Heart left ventricle (tissue), 16 donors: ENCODE measurements at regions not wholly inside any gene's neighbourhood (a gene's known extent, or its start where the extent isn't known, plus 50 kb on each side); places are given as distances from the start of the nearest gene placed in this dataset.

Source experiments
- ATAC-seq, 4 donors: fragments of 200-7000 bp; cut with Tn5 transposase; one replicate each; pipeline ENCODE4 v1.9.1; 2020 to 2022; ENCODE audit warnings: moderate library complexity in 4 of 4, mild to moderate bottlenecking in 3 of 4, moderate number of reproducible peaks in 1 of 4
- DNase-seq, 5 donors: peaks; one replicate each; pipeline ENCODE4 v3.0.0-alpha.2; 2020
- H3K27ac ChIP-seq, 12 donors: fragments of 200-600 bp; sonication (generic) in 4 of 12; one replicate each; pipeline versions ENCODE4 v1.5.0 to v1.8.0; 2016 to 2022; ENCODE audit warnings: mild to moderate bottlenecking in 2 of 12
- H3K27me3 ChIP-seq, 9 donors: fragments of 200-600 bp; sonication (generic) in 2 of 9; one replicate each; pipeline versions ENCODE4 v1.5.1 to v1.8.0; 2016 to 2022; ENCODE audit warnings: mild to moderate bottlenecking in 3 of 9
- H3K36me3 ChIP-seq, 9 donors: fragments of 200-600 bp; sonication (generic) in 2 of 9; one replicate each; pipeline versions ENCODE4 v1.5.0 to v1.8.0; 2018 to 2022; ENCODE audit warnings: mild to moderate bottlenecking in 2 of 9
- H3K4me1 ChIP-seq, 12 donors: fragments of 200-600 bp; sonication (generic) in 4 of 12; one replicate each; pipeline versions ENCODE4 v1.5.0 to v1.8.0; 2016 to 2022; ENCODE audit warnings: mild to moderate bottlenecking in 3 of 12
- H3K4me3 ChIP-seq, 12 donors: fragments of 200-600 bp; sonication (generic) in 4 of 12; one replicate each; pipeline versions ENCODE4 v1.5.0 to v1.8.0; 2017 to 2022; ENCODE audit warnings: mild to moderate bottlenecking in 9 of 12, moderate library complexity in 4 of 12
- H3K9me3 ChIP-seq, 12 donors: fragments of 200-600 bp; sonication (generic) in 4 of 12; one replicate each; pipeline versions ENCODE4 v1.5.0 to v1.8.0; 2016 to 2022; ENCODE audit warnings: mild to moderate bottlenecking in 1 of 12
- POLR2A ChIP-seq, 2 donors: fragments of 450-650 bp; IDR thresholded peaks; one replicate each; pipeline ENCODE4 v1.6.1; 2017; ENCODE audit warnings: antibody characterized with exemption in 2 of 2, mild to moderate bottlenecking in 2 of 2, moderate library complexity in 2 of 2
- WGBS, 4 donors: extraction: QIAGEN DNeasy Blood & Tissue Kit in 2 of 4; methylation state at CpG; one replicate each; pipeline versions ENCODE4 v1.1.5 to v1.1.7; 2013 to 2018; 5-methylcytosine and 5-hydroxymethylcytosine counted together
- intact Hi-C, 10 donors: fragments of 100-400 bp; cut with DNase I; formaldehyde crosslinking; loops; one replicate each; pipeline versions ENCODE4 v1.11.1 to v1.14.2; 2022
- TF ChIP-seq, protein P1 (sequence below), 12 donors: fragments of 200-600 bp; sonication (generic) in 4 of 12; IDR thresholded peaks; one replicate each; pipeline versions ENCODE4 v1.5.0 to v1.8.0; 2018 to 2022; ENCODE audit warnings: antibody characterized with exemption in 12 of 12, mild to moderate bottlenecking in 5 of 12
- donor health status: ischemic (EF 13 %, LVEDD 7.1; RV severe dilation, severe dysfunction).
- donor health status: healthy with polysubstance abuse.
- donor health status: DM: no; HTN: yes; CAD: no.
- donor health status: DM: no; HTN: no; CAD: no.
- donor health status: ischemic (EF 25% LVEDD 6.9; RV normal size, moderate dysfunction).
- donor health status: ischemic (EF 25% LVEDD 5.7; RV mildly dilated, moderate dysfunction).
- donor health status: healthy.
- donor health status: DM: yes; HTN: yes; CAD: no.
- donor health status: ischemic (EF 35%, LVEDD 5.7; RV mildly dilated, moderate dysfunction).
- donor health status: nonischemic (EF 11% LVEDD 7.7; RV severe dilation, severe dysfunction).
- donor health status: DM: yes; HTN: yes; CAD: no.
- donor health status: PGD.
- donor health status: ischemic (EF 29% LVEDD 5.4; RV normal size, mild dysfunction).
- donor health status: nonischemic (EF 23%, LVEDD 6.1; RV moderate dilation, normal function).

DNA sequence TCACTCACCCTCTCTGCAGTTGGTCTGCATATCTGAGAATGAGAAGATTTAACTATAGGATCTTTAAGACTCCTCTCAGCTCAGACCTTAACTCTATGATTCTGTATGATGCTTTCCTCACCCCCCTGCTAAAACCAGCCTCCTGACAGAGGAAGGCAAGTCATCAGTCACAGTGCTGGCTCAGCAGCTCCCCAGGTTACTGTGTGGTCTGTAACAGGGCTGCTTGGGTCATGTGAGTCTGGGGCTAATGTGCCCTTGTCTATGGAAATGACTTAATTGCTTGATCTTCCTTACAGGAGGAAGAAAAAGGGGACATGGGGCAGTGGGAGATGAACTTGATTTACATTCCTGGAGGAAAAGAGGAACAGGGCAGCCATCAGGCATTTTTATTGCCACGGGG is 625.6 kb downstream of the PTPRU start:
- Histone ChIP-seq H3K27ac (no peak overlapping the region), H3K36me3 (no peaks in the 10 kb centered on the region), H3K4me1 (peaks cover 0 to 14% (median 1%) of the 10 kb centered on the region in 12 donors), H3K4me3 (no peak overlapping the region), H3K9me3 (peaks cover 0 to 13% (median 2%) of the 10 kb centered on the region in 12 donors), H3K27me3 (peaks cover 0 to 7% (median 0%) of the 10 kb centered on the region in 9 donors)
- intact Hi-C loops: no loop called here
- WGBS, 4 donors: 70 to 83% (median 77%) methylated on average over 1 of the region's 1 CpG
- ATAC-seq: no peak
- TF ChIP-seq, protein P1, sequence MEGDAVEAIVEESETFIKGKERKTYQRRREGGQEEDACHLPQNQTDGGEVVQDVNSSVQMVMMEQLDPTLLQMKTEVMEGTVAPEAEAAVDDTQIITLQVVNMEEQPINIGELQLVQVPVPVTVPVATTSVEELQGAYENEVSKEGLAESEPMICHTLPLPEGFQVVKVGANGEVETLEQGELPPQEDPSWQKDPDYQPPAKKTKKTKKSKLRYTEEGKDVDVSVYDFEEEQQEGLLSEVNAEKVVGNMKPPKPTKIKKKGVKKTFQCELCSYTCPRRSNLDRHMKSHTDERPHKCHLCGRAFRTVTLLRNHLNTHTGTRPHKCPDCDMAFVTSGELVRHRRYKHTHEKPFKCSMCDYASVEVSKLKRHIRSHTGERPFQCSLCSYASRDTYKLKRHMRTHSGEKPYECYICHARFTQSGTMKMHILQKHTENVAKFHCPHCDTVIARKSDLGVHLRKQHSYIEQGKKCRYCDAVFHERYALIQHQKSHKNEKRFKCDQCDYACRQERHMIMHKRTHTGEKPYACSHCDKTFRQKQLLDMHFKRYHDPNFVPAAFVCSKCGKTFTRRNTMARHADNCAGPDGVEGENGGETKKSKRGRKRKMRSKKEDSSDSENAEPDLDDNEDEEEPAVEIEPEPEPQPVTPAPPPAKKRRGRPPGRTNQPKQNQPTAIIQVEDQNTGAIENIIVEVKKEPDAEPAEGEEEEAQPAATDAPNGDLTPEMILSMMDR (IDR thresholded peaks at IDR 0.05): no peak
- TF ChIP-seq POLR2A (IDR thresholded peaks at IDR 0.05): no peak
- no peak for DNase-seq

DNA sequence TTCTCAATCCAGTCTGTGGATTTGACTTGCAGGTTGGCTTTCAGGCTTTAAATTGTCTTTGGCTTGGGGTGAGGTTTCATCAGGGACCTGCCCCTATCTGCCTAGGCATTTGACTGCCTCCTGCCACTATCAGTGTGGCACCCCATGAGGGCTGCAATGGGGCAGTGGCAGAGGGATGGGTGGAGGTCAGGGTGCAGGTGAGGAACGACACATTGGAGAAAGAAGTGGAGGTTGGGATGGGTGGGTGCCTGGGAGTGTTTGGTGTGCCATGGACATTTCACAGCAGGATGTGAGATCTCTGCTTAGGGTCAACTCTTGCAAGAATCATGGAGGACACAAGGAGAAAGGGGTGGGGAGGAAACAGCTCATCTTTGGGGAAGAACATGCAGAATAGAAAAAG is 625.1 kb downstream of the PTPRU start:
- DNase-seq: no peak
- intact Hi-C loops: no loop called here
- Histone ChIP-seq H3K27ac (no peak overlapping the region), H3K4me1 (peaks cover 0 to 16% (median 2%) of the 10 kb centered on the region in 12 donors), H3K27me3 (peaks cover 0 to 3% (median 0%) of the 10 kb centered on the region in 9 donors), H3K9me3 (peaks cover 0 to 13% (median 2%) of the 10 kb centered on the region in 12 donors), H3K4me3 (no peak overlapping the region), H3K36me3 (no peaks in the 10 kb centered on the region)
- ATAC-seq: no peak
- TF ChIP-seq, protein P1 (IDR thresholded peaks at IDR 0.05): no peak
- WGBS, 4 donors: 95 to 100% (median 95%) methylated on average over 1 of the region's 1 CpG

DNA sequence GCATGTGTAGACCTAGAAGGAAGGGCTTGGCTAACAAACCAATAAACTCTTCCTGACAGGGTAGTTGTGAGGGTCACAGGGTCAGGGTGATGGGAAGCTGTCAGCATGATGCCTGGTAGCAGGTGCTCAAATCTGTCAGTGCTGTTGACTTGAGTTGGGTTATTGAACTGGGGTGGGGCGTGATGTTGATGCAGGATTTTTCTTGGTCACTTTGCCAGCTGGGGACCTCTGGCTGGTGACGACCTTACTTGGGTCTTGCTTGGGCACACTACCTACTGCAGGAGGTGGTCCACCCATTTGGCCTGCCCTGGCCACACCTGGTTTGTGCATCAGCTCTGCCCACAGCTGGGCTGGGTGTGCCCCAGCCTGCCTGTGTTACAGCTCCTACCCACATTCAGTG is 624.4 kb downstream of the PTPRU start:
- TF ChIP-seq POLR2A (IDR thresholded peaks at IDR 0.05): no peak
- TF ChIP-seq, protein P1 (IDR thresholded peaks at IDR 0.05): no peak
- Histone ChIP-seq H3K36me3 (no peaks in the 10 kb centered on the region), H3K27me3 (peaks cover 0 to 2% (median 0%) of the 10 kb centered on the region in 9 donors), H3K4me3 (no peak overlapping the region), H3K27ac (no peak overlapping the region), H3K4me1 (peaks cover 0 to 22% (median 2%) of the 10 kb centered on the region in 12 donors), H3K9me3 (peaks cover 0 to 13% (median 2%) of the 10 kb centered on the region in 12 donors)
- intact Hi-C loops: no loop called here
- ATAC-seq (no peak), DNase-seq (no peak)
- WGBS, 4 donors: 85 to 97% (median 90%) methylated on average over 2 of the region's 2 CpGs

DNA sequence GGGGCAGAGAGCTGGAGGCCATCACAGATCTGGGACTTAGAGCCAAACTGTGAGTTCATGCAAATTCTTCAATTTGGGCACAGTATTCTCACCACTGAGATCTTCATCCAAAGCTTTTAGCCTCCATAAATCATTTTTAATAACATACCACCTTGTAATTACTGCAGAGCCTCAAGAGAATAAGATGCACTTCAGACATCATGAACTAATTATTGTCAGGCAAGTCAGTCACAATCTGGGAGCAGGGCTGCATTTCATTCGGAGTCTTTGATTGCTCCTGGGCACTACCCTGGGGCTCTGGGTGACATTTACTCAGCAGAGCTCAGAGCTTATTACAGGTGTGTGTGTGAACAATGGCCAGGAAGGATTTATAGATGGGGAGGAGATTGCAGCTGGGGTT is 623.7 kb downstream of the PTPRU start:
- H3K4me3 ChIP-seq: no peak overlapping the region
- peaks cover 0 to 13% (median 2%) of the 10 kb centered on the region in 12 donors for H3K9me3 ChIP-seq
- ATAC-seq (no peak), DNase-seq (no peak)
- H3K4me1 ChIP-seq: peaks cover 0 to 23% (median 2%) of the 10 kb centered on the region in 12 donors
- no peak overlapping the region for H3K27ac ChIP-seq
- H3K27me3 ChIP-seq: peaks cover 0 to 3% (median 0%) of the 10 kb centered on the region in 9 donors
- H3K36me3 ChIP-seq: no peaks in the 10 kb centered on the region
- TF ChIP-seq POLR2A (IDR thresholded peaks at IDR 0.05): no peak
- TF ChIP-seq, protein P1 (IDR thresholded peaks at IDR 0.05): no peak
- WGBS, 4 donors: 93 to 100% (median 96%) methylated on average over 1 of the region's 1 CpG
- intact Hi-C loops: no loop called here
